ENCODE measurements at regions not wholly inside any gene's neighbourhood (a gene's known extent, or its start where the extent isn't known, plus 50 kb on each side); places are given as distances from the start of the nearest gene placed in this dataset.
"Not testable (repeated sequence)": the region's sequence is repeated elsewhere in the genome, so short reads cannot be mapped to it uniquely, and the experiment has no call there.

DNA sequence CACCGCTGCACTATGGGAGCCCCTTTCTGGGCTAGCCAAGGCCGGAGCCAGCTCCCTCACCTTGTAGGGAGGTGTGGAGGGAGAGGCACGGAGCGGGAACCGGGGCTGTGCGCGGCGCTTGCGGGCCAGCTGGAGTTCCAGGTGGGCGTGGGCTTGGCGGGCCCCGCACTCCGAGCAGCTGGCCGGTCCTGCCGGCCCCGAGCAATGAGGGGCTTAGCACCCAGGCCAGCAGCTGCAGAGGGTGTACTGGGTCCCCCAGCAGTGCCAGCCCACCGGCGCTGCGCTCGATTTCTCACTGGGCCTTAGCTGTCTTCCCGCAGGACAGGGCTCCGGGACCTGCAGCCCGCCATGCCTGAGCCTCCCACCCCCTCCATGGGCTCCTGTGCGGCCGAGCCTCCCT lies 53.3 kb upstream of the NID2 start:
- DNase-seq: not testable (repeated sequence)

DNA sequence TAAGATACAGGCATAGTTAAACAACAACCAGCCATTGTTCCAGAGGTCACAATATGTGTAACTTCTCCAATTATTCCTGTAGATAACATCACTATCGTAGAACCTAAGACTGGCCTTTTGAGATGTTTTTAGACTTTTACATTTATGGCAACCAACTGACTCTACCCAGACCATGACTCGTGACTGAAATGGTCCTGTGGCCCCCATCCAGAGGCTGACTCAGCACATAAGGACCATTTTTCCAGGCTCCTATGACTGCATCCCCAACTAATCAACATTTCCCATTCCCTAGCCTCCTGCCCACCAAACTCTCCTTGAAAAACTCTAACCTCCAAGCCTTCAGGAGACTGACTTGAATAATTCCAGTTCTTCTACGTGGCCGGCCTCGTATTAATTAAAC lies 52.6 kb upstream of the NID2 start:
- DNase-seq: no peak

DNA sequence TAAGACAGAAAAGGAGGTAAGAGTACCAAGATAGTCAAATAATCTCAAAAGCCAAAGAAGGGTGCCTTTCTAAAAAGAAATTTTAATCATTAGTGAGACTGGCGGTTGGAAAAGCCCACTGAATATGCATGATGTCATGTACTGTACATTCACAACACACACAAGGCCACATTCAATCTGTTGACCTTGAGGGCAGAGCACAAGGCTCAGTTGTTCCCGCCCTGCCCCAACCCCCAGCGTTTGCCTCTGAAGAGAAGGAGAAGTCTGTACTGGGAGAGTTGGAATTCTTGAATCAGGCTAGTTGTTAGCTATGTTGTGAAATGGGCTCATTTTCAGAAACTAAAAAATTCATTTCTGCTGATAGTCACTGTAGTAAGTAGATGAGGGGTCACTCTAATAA lies 50.2 kb upstream of the NID2 start:
- no peak for DNase-seq

Measured in COR-L47 (cell line).